HEK293 (cell line): ENCODE measurements at regions not wholly inside any gene's neighbourhood (a gene's known extent, or its start where the extent isn't known, plus 50 kb on each side); places are given as distances from the start of the nearest gene placed in this dataset.

Experiments used
- CTCF ChIA-PET: fragments of 350-600 bp; formaldehyde crosslinking; extraction: SDS; loops from one replicate; lab custom pipeline; 2021; ENCODE audit warnings: antibody characterized with exemption; lab: Yijun Ruan, JAX
- POLR2A ChIA-PET: fragments of 300-600 bp; formaldehyde crosslinking; extraction: SDS; loops from one replicate; lab custom pipeline; 2020; ENCODE audit warnings: antibody characterized with exemption, inconsistent platforms; lab: Yijun Ruan, JAX
- H3K27ac ChIP-seq: fragments of 200-500 bp; sonication (Bioruptor generic); 2 replicates; pipeline ENCODE4 v1.5.1; 2014; ENCODE audit warnings: low read depth, low read length, control low read depth, inconsistent platforms; ENCODE audit errors: extremely low read depth
- H3K36me3 ChIP-seq, 2 experiments: fragments of 200-500 bp in 1 of 2; sonication (Bioruptor generic) in 1 of 2; 1 replicate in 1 of 2; 2 replicates in 1 of 2; pipeline ENCODE4 v1.5.1; 2014 to 2017; ENCODE audit warnings: inconsistent platforms in 2 of 2, low read length in 2 of 2; ENCODE audit not compliant: control insufficient read depth in 2 of 2, insufficient read depth in 1 of 2
- H3K4me1 ChIP-seq: fragments of 200-500 bp; sonication (Bioruptor generic); 2 replicates; pipeline ENCODE4 v1.5.1; 2014; ENCODE audit warnings: mild to moderate bottlenecking, low read length, inconsistent platforms; ENCODE audit not compliant: control insufficient read depth, insufficient read depth
- H3K4me3 ChIP-seq: 2 replicates; pipeline ENCODE4 v1.5.1; 2011; ENCODE audit warnings: low read depth, mild to moderate bottlenecking, control low read depth, low read length, moderate library complexity
- H3K9me3 ChIP-seq: fragments of 200-500 bp; sonication (Bioruptor generic); 2 replicates; pipeline ENCODE4 v1.5.1; 2014; ENCODE audit warnings: low read depth, low read length, inconsistent platforms; ENCODE audit not compliant: control insufficient read depth, insufficient read depth
- HOXD13 ChIP-seq: sonication (generic); formaldehyde crosslinking; IDR thresholded peaks from 2 replicates; pipeline ENCODE4 v1.8.0; 2022; ENCODE audit warnings: missing genetic modification reagents, borderline replicate concordance
- SCRT1 ChIP-seq: fragments of 450-650 bp; formaldehyde crosslinking; IDR thresholded peaks from 2 replicates; pipeline ENCODE4 v1.5.1; 2016; ENCODE audit warnings: missing biosample characterization, missing genetic modification characterization, borderline replicate concordance
- SP2 ChIP-seq: fragments of 450-650 bp; formaldehyde crosslinking; IDR thresholded peaks from 2 replicates; pipeline ENCODE4 v1.5.1; 2016; ENCODE audit warnings: missing biosample characterization, missing genetic modification characterization
- ZBTB48 ChIP-seq: fragments of 450-650 bp; formaldehyde crosslinking; IDR thresholded peaks from 2 replicates; pipeline ENCODE4 v1.5.1; 2016; ENCODE audit warnings: missing biosample characterization, missing genetic modification characterization
- ZEB2 ChIP-seq: fragments of 450-650 bp; formaldehyde crosslinking; IDR thresholded peaks from 2 replicates; pipeline ENCODE4 v1.5.1; 2016; ENCODE audit warnings: missing biosample characterization, missing genetic modification characterization
- ZFP37 ChIP-seq: fragments of 450-650 bp; formaldehyde crosslinking; IDR thresholded peaks from 2 replicates; pipeline ENCODE4 v1.5.1; 2016; ENCODE audit warnings: missing biosample characterization, missing genetic modification characterization
- ZIC2 ChIP-seq: fragments of 450-650 bp; formaldehyde crosslinking; IDR thresholded peaks from 2 replicates; pipeline ENCODE4 v1.5.1; 2016; ENCODE audit warnings: missing biosample characterization, missing genetic modification characterization
- ZNF23 ChIP-seq: fragments of 450-650 bp; formaldehyde crosslinking; IDR thresholded peaks from 2 replicates; pipeline ENCODE4 v1.5.1; 2016; ENCODE audit warnings: missing biosample characterization, missing genetic modification characterization, borderline replicate concordance
- ZNF521 ChIP-seq: fragments of 450-650 bp; formaldehyde crosslinking; IDR thresholded peaks from 2 replicates; pipeline ENCODE4 v1.5.1; 2017; ENCODE audit warnings: missing biosample characterization, mild to moderate bottlenecking, missing genetic modification characterization
- ZNF621 ChIP-seq: fragments of 450-650 bp; formaldehyde crosslinking; IDR thresholded peaks from 2 replicates; pipeline ENCODE4 v1.5.1; 2017; ENCODE audit warnings: missing biosample characterization, missing genetic modification characterization
- ZNF629 ChIP-seq: fragments of 450-650 bp; formaldehyde crosslinking; IDR thresholded peaks from 2 replicates; pipeline ENCODE4 v1.5.1; 2017; ENCODE audit warnings: missing biosample characterization, missing genetic modification characterization
- ZNF791 ChIP-seq: fragments of 450-650 bp; formaldehyde crosslinking; IDR thresholded peaks from 2 replicates; pipeline ENCODE4 v1.5.1; 2016; ENCODE audit warnings: missing biosample characterization, missing genetic modification characterization
- ZNF792 ChIP-seq: fragments of 450-650 bp; formaldehyde crosslinking; IDR thresholded peaks from 2 replicates; pipeline ENCODE4 v1.5.1; 2016; ENCODE audit warnings: missing biosample characterization, missing genetic modification characterization
- TF ChIP-seq, protein P1 (sequence below): fragments of 450-650 bp; formaldehyde crosslinking; IDR thresholded peaks from 2 replicates; pipeline ENCODE4 v1.5.1; 2016; ENCODE audit warnings: missing biosample characterization, missing genetic modification characterization, borderline replicate concordance
- TF ChIP-seq, protein P2 (sequence below): fragments of 450-650 bp; formaldehyde crosslinking; IDR thresholded peaks from 2 replicates; pipeline ENCODE4 v1.5.1; 2016; ENCODE audit warnings: missing biosample characterization, missing genetic modification characterization
- TF ChIP-seq, protein P3 (sequence below): fragments of 450-650 bp; formaldehyde crosslinking; IDR thresholded peaks from 2 replicates; pipeline ENCODE4 v1.5.1; 2016; ENCODE audit warnings: missing biosample characterization, missing genetic modification characterization
- TF ChIP-seq, protein P4 (sequence below): fragments of 450-650 bp; formaldehyde crosslinking; IDR thresholded peaks from 2 replicates; pipeline ENCODE4 v1.5.0; 2017; ENCODE audit warnings: missing biosample characterization, missing genetic modification characterization, borderline replicate concordance
- TF ChIP-seq, protein P5 (sequence below): fragments of 450-650 bp; IDR thresholded peaks from 2 replicates; pipeline ENCODE4 v1.5.1; 2018; ENCODE audit warnings: missing biosample characterization, missing genetic modification characterization

DNA sequence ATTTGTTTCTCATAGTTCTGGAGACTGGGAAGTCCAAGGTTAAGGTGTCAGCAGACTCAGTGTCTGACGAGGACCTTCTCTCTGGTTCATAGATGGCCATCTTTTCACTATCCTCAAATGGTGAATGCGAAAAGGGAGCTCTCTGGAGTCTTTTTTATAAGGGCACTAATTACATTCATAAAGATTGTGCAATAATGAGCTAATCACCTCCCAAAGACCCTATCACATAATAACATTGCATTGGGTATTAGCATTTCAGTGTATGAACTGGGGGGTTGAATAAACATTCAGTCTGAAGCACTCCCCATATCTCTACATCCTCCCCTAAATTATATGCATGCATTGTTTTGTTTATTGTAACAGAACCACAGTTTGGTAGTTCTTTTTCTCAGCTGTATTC is 1086.5 kb downstream of the CDH11 start (continued):
- TF ChIP-seq ZFP37 (tag by site-specific recombination) (no peak), ZNF521 (no peak), SP2 (tag by site-specific recombination) (no peak), ZNF629 (tag by site-specific recombination) (no peak), SCRT1 (tag by site-specific recombination) (no peak), HOXD13 (CRISPR knock-in tag) (no peak), ZBTB48 (no peak), ZIC2 (tag by site-specific recombination) (no peak), ZEB2 (no peak), ZNF791 (tag by site-specific recombination) (no peak)
- TF ChIP-seq, protein P1, sequence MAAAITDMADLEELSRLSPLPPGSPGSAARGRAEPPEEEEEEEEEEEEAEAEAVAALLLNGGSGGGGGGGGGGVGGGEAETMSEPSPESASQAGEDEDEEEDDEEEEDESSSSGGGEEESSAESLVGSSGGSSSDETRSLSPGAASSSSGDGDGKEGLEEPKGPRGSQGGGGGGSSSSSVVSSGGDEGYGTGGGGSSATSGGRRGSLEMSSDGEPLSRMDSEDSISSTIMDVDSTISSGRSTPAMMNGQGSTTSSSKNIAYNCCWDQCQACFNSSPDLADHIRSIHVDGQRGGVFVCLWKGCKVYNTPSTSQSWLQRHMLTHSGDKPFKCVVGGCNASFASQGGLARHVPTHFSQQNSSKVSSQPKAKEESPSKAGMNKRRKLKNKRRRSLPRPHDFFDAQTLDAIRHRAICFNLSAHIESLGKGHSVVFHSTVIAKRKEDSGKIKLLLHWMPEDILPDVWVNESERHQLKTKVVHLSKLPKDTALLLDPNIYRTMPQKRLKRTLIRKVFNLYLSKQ (tag by site-specific recombination) = no peak
- TF ChIP-seq, protein P2, sequence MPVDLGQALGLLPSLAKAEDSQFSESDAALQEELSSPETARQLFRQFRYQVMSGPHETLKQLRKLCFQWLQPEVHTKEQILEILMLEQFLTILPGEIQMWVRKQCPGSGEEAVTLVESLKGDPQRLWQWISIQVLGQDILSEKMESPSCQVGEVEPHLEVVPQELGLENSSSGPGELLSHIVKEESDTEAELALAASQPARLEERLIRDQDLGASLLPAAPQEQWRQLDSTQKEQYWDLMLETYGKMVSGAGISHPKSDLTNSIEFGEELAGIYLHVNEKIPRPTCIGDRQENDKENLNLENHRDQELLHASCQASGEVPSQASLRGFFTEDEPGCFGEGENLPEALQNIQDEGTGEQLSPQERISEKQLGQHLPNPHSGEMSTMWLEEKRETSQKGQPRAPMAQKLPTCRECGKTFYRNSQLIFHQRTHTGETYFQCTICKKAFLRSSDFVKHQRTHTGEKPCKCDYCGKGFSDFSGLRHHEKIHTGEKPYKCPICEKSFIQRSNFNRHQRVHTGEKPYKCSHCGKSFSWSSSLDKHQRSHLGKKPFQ (tag by site-specific recombination) = no peak
- TF ChIP-seq, protein P3, sequence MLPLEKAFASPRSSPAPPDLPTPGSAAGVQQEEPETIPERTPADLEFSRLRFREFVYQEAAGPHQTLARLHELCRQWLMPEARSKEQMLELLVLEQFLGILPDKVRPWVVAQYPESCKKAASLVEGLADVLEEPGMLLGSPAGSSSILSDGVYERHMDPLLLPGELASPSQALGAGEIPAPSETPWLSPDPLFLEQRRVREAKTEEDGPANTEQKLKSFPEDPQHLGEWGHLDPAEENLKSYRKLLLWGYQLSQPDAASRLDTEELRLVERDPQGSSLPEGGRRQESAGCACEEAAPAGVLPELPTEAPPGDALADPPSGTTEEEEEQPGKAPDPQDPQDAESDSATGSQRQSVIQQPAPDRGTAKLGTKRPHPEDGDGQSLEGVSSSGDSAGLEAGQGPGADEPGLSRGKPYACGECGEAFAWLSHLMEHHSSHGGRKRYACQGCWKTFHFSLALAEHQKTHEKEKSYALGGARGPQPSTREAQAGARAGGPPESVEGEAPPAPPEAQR (tag by site-specific recombination) = no peak
- TF ChIP-seq, all 188 proteins: peak for 0

DNA sequence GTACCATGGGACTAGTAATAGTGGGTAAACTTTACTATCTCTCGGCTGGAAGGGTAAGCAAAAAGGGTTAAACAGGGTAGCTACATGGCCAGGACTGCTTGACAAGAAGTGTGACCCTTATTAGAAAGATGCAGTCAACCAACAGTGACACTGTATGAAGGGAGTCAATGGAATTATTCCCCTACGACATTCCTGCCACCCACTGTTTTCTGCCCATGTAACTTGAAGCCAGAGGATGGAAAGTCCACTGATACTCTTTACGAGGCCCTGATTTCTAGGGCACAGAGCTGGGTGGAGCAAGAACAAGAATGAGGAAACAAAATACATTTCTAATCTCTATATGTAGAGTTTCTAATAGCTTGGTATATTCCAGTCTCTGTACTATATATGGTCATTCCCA is 1102.5 kb downstream of the CDH11 start:
- H3K9me3 ChIP-seq = no peaks in the 10 kb centered on the region
- H3K4me3 ChIP-seq = no peak overlapping the region
- H3K36me3 ChIP-seq = no peaks in the 10 kb centered on the region
- POLR2A ChIA-PET = no interaction called here
- no peak overlapping the region for H3K27ac ChIP-seq
- no peaks in the 10 kb centered on the region for H3K4me1 ChIP-seq
- TF ChIP-seq, protein P4, sequence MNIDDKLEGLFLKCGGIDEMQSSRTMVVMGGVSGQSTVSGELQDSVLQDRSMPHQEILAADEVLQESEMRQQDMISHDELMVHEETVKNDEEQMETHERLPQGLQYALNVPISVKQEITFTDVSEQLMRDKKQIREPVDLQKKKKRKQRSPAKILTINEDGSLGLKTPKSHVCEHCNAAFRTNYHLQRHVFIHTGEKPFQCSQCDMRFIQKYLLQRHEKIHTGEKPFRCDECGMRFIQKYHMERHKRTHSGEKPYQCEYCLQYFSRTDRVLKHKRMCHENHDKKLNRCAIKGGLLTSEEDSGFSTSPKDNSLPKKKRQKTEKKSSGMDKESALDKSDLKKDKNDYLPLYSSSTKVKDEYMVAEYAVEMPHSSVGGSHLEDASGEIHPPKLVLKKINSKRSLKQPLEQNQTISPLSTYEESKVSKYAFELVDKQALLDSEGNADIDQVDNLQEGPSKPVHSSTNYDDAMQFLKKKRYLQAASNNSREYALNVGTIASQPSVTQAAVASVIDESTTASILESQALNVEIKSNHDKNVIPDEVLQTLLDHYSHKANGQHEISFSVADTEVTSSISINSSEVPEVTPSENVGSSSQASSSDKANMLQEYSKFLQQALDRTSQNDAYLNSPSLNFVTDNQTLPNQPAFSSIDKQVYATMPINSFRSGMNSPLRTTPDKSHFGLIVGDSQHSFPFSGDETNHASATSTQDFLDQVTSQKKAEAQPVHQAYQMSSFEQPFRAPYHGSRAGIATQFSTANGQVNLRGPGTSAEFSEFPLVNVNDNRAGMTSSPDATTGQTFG (tag by site-specific recombination) = no peak
- TF ChIP-seq ZNF792 (tag by site-specific recombination) (no peak), ZNF23 (tag by site-specific recombination) (no peak), ZNF621 (tag by site-specific recombination) (no peak)
- TF ChIP-seq, protein P5, sequence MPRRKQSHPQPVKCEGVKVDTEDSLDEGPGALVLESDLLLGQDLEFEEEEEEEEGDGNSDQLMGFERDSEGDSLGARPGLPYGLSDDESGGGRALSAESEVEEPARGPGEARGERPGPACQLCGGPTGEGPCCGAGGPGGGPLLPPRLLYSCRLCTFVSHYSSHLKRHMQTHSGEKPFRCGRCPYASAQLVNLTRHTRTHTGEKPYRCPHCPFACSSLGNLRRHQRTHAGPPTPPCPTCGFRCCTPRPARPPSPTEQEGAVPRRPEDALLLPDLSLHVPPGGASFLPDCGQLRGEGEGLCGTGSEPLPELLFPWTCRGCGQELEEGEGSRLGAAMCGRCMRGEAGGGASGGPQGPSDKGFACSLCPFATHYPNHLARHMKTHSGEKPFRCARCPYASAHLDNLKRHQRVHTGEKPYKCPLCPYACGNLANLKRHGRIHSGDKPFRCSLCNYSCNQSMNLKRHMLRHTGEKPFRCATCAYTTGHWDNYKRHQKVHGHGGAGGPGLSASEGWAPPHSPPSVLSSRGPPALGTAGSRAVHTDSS (tag by site-specific recombination) = no peak
- CTCF ChIA-PET = no interaction called here
